ENCODE measurements at regions not wholly inside any gene's neighbourhood (a gene's known extent, or its start where the extent isn't known, plus 50 kb on each side); places are given as distances from the start of the nearest gene placed in this dataset.

- ChIA-PET CTCF (ENCODE audit: low intra/inter-chr PET ratio, low total read pairs) (no interaction called here), POLR2A (no interaction called here)
- no peaks in the 10 kb centered on the region for H3K79me2 ChIP-seq (ENCODE audit: insufficient read depth, low read length)
- no TSS peak for BruUV-seq (replicated peaks)
- FAIRE-seq (no peak), DNase-seq (ENCODE audit: low spot score) (no peak), ATAC-seq (no peak)
- 0 out of 2 replicates have a peak, but pooled peaks cover 2% of the 10 kb centered on the region for H3K9me3 ChIP-seq (ENCODE audit: low read length)
- H4K20me1 ChIP-seq (ENCODE audit: insufficient read depth, low read length) = no peaks in the 10 kb centered on the region
- H3K36me3 ChIP-seq (replicated peaks in 1 of 2; ENCODE audit: control insufficient read depth in 1 of 2, insufficient read depth in 2 of 2, low read length in 2 of 2) = no peaks in the 10 kb centered on the region
- no peak overlapping the region for H3K4me2 ChIP-seq (ENCODE audit: low read depth, low read length)
- H3K27me3 ChIP-seq (ENCODE audit: control insufficient read depth in 1 of 2, insufficient read depth in 2 of 2, low read length in 2 of 2) = no peaks in the 10 kb centered on the region
- intact Hi-C loops (cut with micrococcal nuclease; ENCODE audit: unreplicated experiment) (loop anchor here (1.0 kb wide), 1 partner anchor 591 kb away; no protein-coding TSS in a partner anchor), in situ Hi-C loops (cut with HindIII; ENCODE audit: extremely low pct_ligation_motif_present, low pct_unique_long_range_greater_than_20kb) (no loop called here)
- H3K9ac ChIP-seq (ENCODE audit: insufficient read depth, low read depth, low read length) = no peak overlapping the region
- no peak overlapping the region for H3K27ac ChIP-seq (ENCODE audit: extremely low read length, insufficient read depth, low read length)
- no peak for TF ChIP-seq TSC22D2 (CRISPR knock-in tag; IDR thresholded peaks at IDR 0.05; ENCODE audit: borderline replicate concordance)
- no peak for TF ChIP-seq KDM5B (CRISPR knock-in tag; IDR thresholded peaks at IDR 0.05; ENCODE audit: borderline replicate concordance)
- TF ChIP-seq ZNF562 (CRISPR knock-in tag; IDR thresholded peaks at IDR 0.05; ENCODE audit: borderline replicate concordance) = no peak
- no peak for TF ChIP-seq NFATC3 (CRISPR knock-in tag; IDR thresholded peaks at IDR 0.05)
- TF ChIP-seq, protein P1, sequence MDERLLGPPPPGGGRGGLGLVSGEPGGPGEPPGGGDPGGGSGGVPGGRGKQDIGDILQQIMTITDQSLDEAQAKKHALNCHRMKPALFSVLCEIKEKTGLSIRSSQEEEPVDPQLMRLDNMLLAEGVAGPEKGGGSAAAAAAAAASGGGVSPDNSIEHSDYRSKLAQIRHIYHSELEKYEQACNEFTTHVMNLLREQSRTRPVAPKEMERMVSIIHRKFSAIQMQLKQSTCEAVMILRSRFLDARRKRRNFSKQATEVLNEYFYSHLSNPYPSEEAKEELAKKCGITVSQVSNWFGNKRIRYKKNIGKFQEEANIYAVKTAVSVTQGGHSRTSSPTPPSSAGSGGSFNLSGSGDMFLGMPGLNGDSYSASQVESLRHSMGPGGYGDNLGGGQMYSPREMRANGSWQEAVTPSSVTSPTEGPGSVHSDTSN (CRISPR knock-in tag; IDR thresholded peaks at IDR 0.05) = no peak
- TF ChIP-seq FOXJ3 (CRISPR knock-in tag; IDR thresholded peaks at IDR 0.05; ENCODE audit: borderline replicate concordance) = no peak
- no peak for TF ChIP-seq ZNF232 (CRISPR knock-in tag; IDR thresholded peaks at IDR 0.05; ENCODE audit: borderline replicate concordance)
- TF ChIP-seq SMAD1 (CRISPR knock-in tag; IDR thresholded peaks at IDR 0.05; ENCODE audit: borderline replicate concordance, low read depth) = no peak
- no peak for TF ChIP-seq PHF21A (CRISPR knock-in tag; IDR thresholded peaks at IDR 0.05)
- TF ChIP-seq, protein P2, sequence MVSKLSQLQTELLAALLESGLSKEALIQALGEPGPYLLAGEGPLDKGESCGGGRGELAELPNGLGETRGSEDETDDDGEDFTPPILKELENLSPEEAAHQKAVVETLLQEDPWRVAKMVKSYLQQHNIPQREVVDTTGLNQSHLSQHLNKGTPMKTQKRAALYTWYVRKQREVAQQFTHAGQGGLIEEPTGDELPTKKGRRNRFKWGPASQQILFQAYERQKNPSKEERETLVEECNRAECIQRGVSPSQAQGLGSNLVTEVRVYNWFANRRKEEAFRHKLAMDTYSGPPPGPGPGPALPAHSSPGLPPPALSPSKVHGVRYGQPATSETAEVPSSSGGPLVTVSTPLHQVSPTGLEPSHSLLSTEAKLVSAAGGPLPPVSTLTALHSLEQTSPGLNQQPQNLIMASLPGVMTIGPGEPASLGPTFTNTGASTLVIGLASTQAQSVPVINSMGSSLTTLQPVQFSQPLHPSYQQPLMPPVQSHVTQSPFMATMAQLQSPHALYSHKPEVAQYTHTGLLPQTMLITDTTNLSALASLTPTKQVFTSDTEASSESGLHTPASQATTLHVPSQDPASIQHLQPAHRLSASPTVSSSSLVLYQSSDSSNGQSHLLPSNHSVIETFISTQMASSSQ (IDR thresholded peaks at IDR 0.05; ENCODE audit: low read depth) = no peak
- TF ChIP-seq, protein P2 (CRISPR knock-in tag; IDR thresholded peaks at IDR 0.05; ENCODE audit: borderline replicate concordance) = no peak
- H2AFZ ChIP-seq (ENCODE audit: low read length) = no peak overlapping the region
- H3K4me1 ChIP-seq (ENCODE audit: insufficient read depth, low read length) = no peaks in the 10 kb centered on the region
- H3K4me3 ChIP-seq (replicated peaks in 1 of 3; ENCODE audit: insufficient read depth in 1 of 3, low read depth in 2 of 3, low read length in 3 of 3) = no peak overlapping the region
- WGBS (ENCODE audit: low lambda C conversion rate) = 0% methylated on average over 1 of the region's 1 CpG
These were observed 500.5 kb upstream of the SPHKAP start for GRCh38 chr2:228681979-228682378.

Measured in HepG2 (cell line).